Natural killer cell treated with Interleukin-12 subunit alpha and Interleukin-12 subunit beta and Interleukin-15 and Interleukin-18, amount 100 ng/mL, for 72 hours (primary cell): ENCODE measurements at regions not wholly inside any gene's neighbourhood (a gene's known extent, or its start where the extent isn't known, plus 50 kb on each side); places are given as distances from the start of the nearest gene placed in this dataset.

Source experiments
- ATAC-seq, 2 donors: fragments of 150-1000 bp; cut with Tn5 transposase in 1 of 2; sonication (Bioruptor Pico), chemical (Tn5 transposase) in 1 of 2; 2 replicates each; pipeline ENCODE4 v1.10.0; 2021
- DNase-seq: peaks from one replicate; pipeline ENCODE4 v3.0.0; 2022; ENCODE audit warnings: low spot score
- H3K27ac Mint-ChIP-seq, 2 donors: 1 replicate in 1 of 2; 2 replicates in 1 of 2; pipeline ENCODE4 v1.8.0; 2022; ENCODE audit warnings: mixed read lengths in 2 of 2, mild to moderate bottlenecking in 1 of 2, moderate library complexity in 1 of 2
- H3K27me3 Mint-ChIP-seq, 2 donors: 1 replicate in 1 of 2; 2 replicates in 1 of 2; pipeline ENCODE4 v1.8.0; 2022; ENCODE audit warnings: mixed read lengths in 2 of 2
- H3K36me3 Mint-ChIP-seq: one replicate; pipeline ENCODE4 v1.8.0; 2022; ENCODE audit warnings: mixed read lengths
- H3K4me1 Mint-ChIP-seq, 2 donors: 1 replicate in 1 of 2; 2 replicates in 1 of 2; pipeline ENCODE4 v1.8.0; 2022; ENCODE audit warnings: low read depth in 2 of 2, mixed read lengths in 2 of 2, mild to moderate bottlenecking in 1 of 2
- H3K4me3 Mint-ChIP-seq: one replicate; pipeline ENCODE4 v1.8.0; 2022; ENCODE audit warnings: mixed read lengths
- H3K9me3 Mint-ChIP-seq: 2 replicates; pipeline ENCODE4 v1.8.0; 2022; ENCODE audit warnings: mixed read lengths

DNA sequence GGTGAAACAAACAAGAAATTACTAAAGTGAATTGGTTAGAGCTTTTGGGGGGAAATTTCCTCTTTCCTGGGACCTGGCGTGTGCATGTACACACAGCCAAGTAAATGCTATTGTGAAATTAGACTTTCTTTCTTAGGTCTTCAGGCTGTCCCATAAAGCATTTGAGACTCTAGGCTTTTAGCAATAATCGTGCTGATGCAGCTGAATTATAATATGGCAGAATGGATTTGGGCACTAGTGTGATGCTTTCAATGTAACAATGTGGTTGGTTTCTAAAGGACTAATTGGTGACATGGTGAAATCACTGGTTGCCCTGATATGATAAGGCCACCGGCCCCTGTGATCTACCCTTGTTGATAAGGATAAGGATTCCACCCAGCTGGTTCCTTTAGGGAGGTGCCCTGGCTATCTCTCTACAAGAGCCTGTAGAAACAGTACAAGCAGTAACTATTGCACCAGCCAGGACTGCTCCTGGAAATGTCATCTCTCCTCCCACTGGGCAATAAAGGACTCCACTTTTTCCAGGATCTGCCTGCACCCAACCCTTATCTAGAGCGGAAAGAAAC, 164.1 kb downstream of the TFAP2A start:
- Mint-ChIP-seq H3K27ac (no peak overlapping the region), H3K4me1 (no peaks in the 10 kb centered on the region), H3K36me3 (no peaks in the 10 kb centered on the region), H3K27me3 (peaks cover 3 to 15% of the 10 kb centered on the region in 2 donors), H3K4me3 (no peak overlapping the region), H3K9me3 (peaks cover 14% of the 10 kb centered on the region)
- no peak for DNase-seq
- ATAC-seq, result no peak

DNA sequence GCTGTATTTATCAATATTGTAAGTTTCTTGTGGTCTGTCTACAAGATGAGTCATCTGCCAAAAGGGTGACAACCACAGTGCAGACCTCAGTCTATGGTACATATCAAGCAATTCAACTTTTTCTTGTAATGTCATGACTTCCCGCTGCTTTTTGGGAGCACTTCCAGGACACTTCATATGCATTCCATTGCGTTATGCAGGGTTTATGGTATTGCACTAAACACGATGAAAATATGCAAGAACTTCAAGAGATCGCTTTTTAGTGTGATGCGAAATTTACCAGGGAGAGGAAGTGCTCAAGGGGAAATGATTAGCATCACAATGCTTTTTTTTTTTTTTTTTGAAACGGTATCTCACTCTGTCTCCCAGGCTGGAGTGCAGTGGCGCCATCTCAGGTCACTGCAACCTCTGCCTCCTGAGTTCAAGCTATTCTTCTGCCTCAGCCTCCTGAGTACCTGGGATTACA, 166.5 kb downstream of the TFAP2A start:
- peaks cover 3 to 15% of the 10 kb centered on the region in 2 donors for H3K27me3 Mint-ChIP-seq
- ATAC-seq (no peak), DNase-seq (no peak)
- H3K4me1 Mint-ChIP-seq, result no peaks in the 10 kb centered on the region
- H3K27ac Mint-ChIP-seq, result no peak overlapping the region
- H3K9me3 Mint-ChIP-seq, result peaks cover 14% of the 10 kb centered on the region
- H3K36me3 Mint-ChIP-seq, result no peaks in the 10 kb centered on the region
- no peak overlapping the region for H3K4me3 Mint-ChIP-seq

DNA sequence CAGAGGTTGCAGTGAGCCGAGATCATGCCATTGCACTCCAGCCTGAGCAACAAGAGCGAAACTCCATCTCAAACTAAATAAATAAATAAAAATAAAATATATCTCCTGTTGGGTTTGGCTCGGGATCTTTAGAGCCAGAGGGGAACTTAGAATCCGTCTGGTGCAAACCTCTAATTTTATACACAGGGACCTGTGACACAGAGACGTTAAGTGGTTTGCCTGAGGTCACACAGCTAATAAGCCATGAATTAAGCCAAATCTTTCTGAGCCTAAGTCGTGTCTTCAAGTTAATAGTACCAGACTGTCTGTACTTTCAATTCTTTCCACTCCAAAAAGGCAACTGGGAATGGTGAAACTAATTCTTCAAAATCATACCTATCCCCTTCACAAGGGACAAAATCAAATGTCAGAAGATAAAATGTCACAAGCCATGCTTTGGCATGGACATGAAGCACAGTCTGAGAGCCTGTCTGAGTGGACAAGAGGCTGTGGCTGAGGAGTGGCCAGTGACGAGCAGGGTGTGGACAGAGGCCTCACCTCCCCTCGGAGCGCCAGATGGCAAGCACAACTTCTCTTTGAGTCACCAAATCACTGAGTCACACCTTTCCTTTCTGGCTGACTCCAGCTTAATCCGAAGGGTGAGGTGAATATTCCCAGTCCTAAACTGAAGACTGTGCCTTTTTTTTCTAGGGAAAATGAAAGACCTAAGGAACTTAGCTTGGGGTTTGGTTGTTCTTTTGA, 177.4 kb downstream of the TFAP2A start:
- Mint-ChIP-seq H3K9me3 (no peaks in the 10 kb centered on the region), H3K36me3 (no peaks in the 10 kb centered on the region), H3K4me1 (no peaks in the 10 kb centered on the region), H3K4me3 (no peak overlapping the region), H3K27me3 (no peaks in the 10 kb centered on the region), H3K27ac (no peak overlapping the region)
- DNase-seq, result no peak
- no peak for ATAC-seq

DNA sequence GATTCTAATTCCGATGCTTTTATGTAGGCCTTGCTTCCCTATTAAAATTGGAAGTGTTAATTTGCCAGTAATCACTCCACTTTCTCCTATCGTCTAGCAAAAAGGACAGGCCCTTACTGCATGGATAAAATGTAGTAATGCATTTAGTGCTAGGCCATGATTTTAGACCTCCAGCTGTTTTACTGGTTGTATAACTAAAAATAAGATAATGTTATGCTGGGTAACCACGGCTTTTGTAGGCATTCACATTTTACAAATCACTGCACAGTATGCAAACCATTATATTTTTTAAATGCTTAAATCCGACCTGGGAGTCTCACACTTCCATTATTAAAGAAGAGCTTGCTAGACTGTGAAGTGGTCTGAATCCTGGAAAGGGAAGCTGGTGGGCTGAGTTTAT, 179.5 kb downstream of the TFAP2A start:
- Mint-ChIP-seq H3K4me3 (no peak overlapping the region), H3K4me1 (no peaks in the 10 kb centered on the region), H3K27ac (no peak overlapping the region), H3K9me3 (peaks cover 4% of the 10 kb centered on the region), H3K27me3 (no peaks in the 10 kb centered on the region), H3K36me3 (no peaks in the 10 kb centered on the region)
- ATAC-seq, result no peak
- DNase-seq, result no peak

DNA sequence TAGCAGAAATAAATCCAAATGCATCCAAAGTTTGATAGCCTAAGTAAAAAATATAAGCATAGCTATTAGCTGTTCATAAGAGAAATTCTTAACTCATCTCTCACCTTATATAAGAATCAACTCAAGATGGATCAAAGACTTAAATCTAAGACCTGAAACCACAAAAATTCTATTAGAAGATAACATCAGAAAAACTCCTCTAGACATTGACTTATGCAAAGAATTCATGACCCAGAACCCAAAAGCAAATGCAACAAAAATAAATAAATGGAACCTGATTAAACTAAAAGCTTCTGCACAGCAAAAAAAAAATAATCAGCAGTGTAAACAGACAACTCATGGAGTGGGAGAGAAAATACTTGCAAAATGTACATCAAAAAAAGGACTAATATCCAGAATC, 184.3 kb downstream of the TFAP2A start:
- no peaks in the 10 kb centered on the region for H3K36me3 Mint-ChIP-seq
- no peak for DNase-seq
- no peaks in the 10 kb centered on the region for H3K4me1 Mint-ChIP-seq
- peaks cover 10% of the 10 kb centered on the region for H3K9me3 Mint-ChIP-seq
- no peak overlapping the region for H3K27ac Mint-ChIP-seq
- no peak overlapping the region for H3K4me3 Mint-ChIP-seq
- no peak for ATAC-seq
- H3K27me3 Mint-ChIP-seq, result no peaks in the 10 kb centered on the region

DNA sequence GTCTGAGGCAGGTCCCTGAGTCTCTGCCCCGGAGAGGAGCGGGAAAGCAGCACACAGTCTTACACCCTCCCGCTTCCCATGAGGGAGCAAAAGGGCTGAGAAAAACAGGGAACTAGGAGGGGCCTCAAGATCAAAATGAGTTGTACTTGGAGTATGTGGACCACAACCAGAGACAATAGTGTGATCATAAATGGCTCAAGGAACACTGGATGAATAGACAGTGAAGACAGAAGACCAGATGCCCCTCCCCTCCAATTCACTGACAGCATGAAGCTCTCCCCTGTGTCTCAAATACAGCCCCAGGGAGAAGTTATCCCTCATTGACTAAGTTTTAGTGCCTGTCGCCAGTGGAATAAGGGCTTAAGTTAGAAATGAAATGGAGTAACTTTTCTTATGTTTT, 191.0 kb downstream of the TFAP2A start:
- Mint-ChIP-seq H3K27me3 (no peaks in the 10 kb centered on the region), H3K4me3 (no peak overlapping the region), H3K9me3 (peaks cover 24% of the 10 kb centered on the region), H3K27ac (no peak overlapping the region), H3K4me1 (no peaks in the 10 kb centered on the region), H3K36me3 (no peaks in the 10 kb centered on the region)
- no peak for DNase-seq
- ATAC-seq, result no peak

DNA sequence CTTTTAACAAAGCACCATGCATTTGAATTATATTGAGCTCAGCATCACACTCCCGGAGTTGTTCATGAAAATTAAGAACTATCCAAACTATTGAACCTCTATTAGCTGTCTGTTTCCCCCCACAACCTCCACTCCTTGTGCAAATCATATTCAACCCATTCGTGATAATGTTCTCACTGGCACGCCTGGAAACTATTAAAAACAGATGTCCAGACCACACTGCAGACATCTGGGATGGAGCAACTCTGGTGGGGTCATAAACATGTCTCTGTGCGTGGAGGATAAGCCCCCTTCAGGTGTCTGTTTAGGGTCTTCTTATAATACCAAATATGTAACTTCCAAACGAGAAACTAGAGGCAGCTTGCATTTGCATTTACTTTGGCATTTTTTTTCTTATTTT, 193.7 kb downstream of the TFAP2A start:
- Mint-ChIP-seq H3K9me3 (peaks cover 25% of the 10 kb centered on the region), H3K4me3 (no peak overlapping the region), H3K27me3 (no peaks in the 10 kb centered on the region), H3K27ac (no peak overlapping the region), H3K4me1 (no peaks in the 10 kb centered on the region), H3K36me3 (no peaks in the 10 kb centered on the region)
- no peak for DNase-seq
- ATAC-seq, result no peak

DNA sequence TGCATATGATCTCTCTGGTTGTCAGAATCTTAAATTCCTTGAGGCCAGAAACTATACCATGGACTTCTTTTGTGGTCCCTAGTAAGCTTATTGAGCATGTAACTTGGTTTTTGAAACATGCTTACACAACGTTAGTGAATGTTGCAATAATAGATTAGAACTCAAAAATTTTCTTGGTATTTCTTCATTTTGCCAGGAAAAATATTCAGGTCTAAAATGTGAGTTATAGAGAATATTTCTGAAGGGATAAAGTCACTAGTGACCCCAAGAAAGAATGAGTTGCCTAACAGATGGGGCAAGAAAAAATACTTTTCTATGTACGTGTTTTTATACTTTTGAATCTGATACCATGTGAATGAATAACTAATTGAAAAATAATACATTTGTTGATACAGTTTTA, 195.4 kb downstream of the TFAP2A start:
- ATAC-seq, result no peak

DNA sequence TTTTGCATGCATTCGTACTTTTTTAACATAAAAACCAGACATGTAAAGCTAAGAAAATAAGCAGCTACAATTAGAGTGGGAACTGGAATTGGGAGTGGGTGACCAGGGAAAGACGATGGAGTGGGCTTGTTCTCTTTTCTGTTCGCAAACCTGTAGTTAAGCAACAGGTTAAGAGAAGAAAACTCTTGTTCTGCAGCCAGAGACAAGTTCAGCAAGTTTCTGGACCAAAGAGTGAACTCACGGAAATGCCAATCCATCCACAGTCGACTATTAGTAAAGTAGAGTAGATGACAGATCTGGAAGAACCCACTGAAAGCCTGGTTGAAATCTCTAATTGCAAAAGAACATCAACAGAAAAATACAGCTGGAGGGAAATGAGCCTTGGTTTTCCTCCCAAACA, 197.8 kb downstream of the TFAP2A start:
- ATAC-seq (no peak), DNase-seq (no peak)
- H3K9me3 Mint-ChIP-seq, result peaks cover 12% of the 10 kb centered on the region
- no peaks in the 10 kb centered on the region for H3K4me1 Mint-ChIP-seq
- no peaks in the 10 kb centered on the region for H3K27me3 Mint-ChIP-seq
- no peaks in the 10 kb centered on the region for H3K36me3 Mint-ChIP-seq
- no peak overlapping the region for H3K4me3 Mint-ChIP-seq
- H3K27ac Mint-ChIP-seq, result no peak overlapping the region

More for the DNA sequence above, 195.4 kb downstream of the TFAP2A start:
- Mint-ChIP-seq H3K4me3 (no peak overlapping the region), H3K27me3 (no peaks in the 10 kb centered on the region), H3K36me3 (no peaks in the 10 kb centered on the region), H3K4me1 (no peaks in the 10 kb centered on the region), H3K27ac (no peak overlapping the region), H3K9me3 (peaks cover 13% of the 10 kb centered on the region)
- DNase-seq, result no peak

DNA sequence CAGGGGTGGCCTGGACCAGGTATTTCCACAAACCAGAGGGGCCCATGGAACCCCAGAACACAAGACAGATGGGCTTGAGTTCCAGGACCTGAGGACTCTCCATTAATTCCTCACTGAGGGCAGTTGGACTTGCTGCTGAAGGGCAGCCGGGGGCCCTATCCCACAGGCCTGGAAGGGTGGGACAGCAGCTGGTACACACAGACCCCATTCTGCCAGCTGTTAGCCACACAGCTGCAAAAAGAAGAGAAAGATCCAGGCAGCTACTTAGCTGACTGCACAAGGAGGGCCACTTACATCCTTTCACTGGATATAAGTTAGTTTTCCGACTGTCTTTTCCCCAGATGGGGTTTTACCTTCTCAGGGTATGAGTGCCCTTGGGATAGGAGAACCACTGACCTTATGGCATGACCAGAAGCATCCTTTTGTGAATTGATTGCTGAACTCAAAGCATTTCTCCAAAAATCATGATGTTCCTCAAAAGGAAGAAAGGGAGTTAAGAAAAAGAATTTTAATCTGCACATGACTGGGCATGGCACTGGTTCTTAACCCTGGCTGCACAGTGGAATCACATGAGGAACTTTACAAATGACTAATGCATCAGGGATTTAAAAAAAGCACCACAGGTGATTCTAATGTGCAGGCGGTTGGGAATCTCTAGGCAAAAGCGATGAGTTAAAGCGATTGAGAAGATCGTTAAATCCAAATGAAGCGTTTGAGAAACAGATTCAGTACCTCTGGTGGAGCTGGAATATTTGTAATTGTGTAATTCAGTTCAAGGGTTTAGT, 199.4 kb downstream of the TFAP2A start:
- Mint-ChIP-seq H3K4me1 (no peaks in the 10 kb centered on the region), H3K4me3 (no peak overlapping the region), H3K27ac (no peak overlapping the region), H3K36me3 (no peaks in the 10 kb centered on the region), H3K27me3 (no peaks in the 10 kb centered on the region), H3K9me3 (peaks cover 11% of the 10 kb centered on the region)
- no peak for DNase-seq
- no peak for ATAC-seq

DNA sequence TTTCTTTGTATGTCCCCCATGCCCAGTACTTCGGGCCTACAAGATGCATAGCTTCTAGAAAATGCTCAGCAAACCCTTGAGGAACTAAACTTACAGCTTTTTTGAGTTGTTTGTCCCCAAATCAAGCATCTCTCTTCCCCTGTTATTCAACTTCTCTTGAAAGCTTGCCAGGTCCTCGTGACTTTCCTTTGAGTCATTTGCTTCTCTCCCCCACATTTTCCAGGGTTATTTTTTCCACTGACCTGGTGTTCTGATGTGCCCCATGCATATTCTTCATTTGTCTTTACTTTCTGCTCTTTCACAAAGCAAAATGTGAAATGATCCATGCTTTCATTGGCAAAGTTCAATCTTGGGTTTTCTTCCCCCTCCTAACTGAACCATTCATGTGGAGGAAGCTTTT, 204.8 kb downstream of the TFAP2A start:
- DNase-seq (no peak), ATAC-seq (no peak)
- Mint-ChIP-seq H3K27me3 (peaks cover 3 to 17% of the 10 kb centered on the region in 2 donors), H3K9me3 (peaks cover 22% of the 10 kb centered on the region), H3K27ac (no peak overlapping the region), H3K4me3 (no peak overlapping the region), H3K36me3 (no peaks in the 10 kb centered on the region), H3K4me1 (no peaks in the 10 kb centered on the region)

DNA sequence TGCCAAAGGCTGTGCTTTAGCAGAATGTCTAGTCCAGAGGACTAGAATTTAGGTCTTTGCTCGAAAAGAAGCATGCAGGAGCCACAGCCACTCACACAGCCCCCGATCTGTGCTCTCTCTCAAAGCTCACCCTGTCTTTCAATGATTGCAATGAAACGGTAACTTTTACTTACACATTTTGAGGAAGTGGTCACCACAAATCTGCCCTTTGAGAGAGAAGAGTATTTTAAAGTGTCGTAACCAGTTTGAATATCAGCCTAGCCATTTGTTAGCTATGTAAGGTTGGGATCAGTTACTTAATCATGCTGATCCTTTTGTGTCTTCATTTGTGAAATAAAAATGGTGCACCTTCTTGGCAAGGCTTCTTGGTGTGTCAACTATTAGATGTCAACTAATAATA, 209.0 kb downstream of the TFAP2A start:
- H3K27me3 Mint-ChIP-seq, result peaks cover 3 to 17% of the 10 kb centered on the region in 2 donors
- no peak for ATAC-seq
- H3K27ac Mint-ChIP-seq, result no peak overlapping the region

DNA sequence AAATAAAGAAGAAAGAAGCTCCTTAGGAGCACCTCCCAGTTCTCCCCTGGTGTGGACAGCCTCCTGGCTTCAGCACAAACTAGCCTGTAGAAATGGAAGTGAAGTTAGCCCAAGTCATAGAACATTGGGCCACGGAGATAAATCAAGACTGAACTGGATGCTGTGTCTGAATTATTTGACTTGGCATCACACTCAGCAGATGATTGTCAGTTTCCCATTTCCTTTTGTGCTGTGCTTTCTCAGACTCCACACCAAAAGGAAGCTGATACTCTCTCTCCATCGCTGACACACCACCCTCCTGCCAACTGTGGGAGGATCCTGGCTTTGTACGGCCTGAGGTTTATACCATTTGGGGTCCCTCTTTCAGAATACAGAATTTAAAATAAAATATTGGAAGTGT, 209.8 kb downstream of the TFAP2A start:
- Mint-ChIP-seq H3K36me3 (peaks cover 4% of the 10 kb centered on the region), H3K27me3 (peaks cover 3 to 15% of the 10 kb centered on the region in 2 donors), H3K9me3 (peaks cover 16% of the 10 kb centered on the region), H3K4me3 (no peak overlapping the region), H3K27ac (no peak overlapping the region), H3K4me1 (no peaks in the 10 kb centered on the region)
- no peak for ATAC-seq
- DNase-seq, result no peak

More for the DNA sequence above, 209.0 kb downstream of the TFAP2A start:
- H3K9me3 Mint-ChIP-seq, result peaks cover 19% of the 10 kb centered on the region
- no peaks in the 10 kb centered on the region for H3K4me1 Mint-ChIP-seq
- no peak for DNase-seq
- H3K36me3 Mint-ChIP-seq, result no peaks in the 10 kb centered on the region
- no peak overlapping the region for H3K4me3 Mint-ChIP-seq

DNA sequence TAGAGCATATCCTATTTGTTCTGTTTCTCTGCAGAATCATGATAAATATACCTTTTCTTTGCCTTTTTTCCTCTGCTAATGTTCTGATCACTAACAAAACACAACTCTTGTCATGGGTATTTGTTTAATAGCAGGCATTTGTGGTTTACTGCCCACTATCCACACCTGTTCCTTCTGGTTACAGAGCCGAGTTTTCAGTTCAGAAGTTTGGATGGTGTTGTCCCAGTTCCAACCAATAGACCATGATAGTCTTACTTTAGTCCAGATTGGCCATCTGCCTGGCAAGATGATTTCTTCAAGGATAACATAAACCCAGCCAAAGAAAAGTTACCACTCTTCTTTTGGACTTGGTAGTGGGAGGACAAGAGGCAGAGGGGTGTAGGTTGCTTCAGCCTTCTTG, 211.2 kb downstream of the TFAP2A start:
- H3K36me3 Mint-ChIP-seq, result peaks cover 4% of the 10 kb centered on the region
- H3K9me3 Mint-ChIP-seq, result peaks cover 10% of the 10 kb centered on the region
- no peak overlapping the region for H3K4me3 Mint-ChIP-seq
- H3K27ac Mint-ChIP-seq, result no peak overlapping the region
- no peak for ATAC-seq
- no peak for DNase-seq
- H3K27me3 Mint-ChIP-seq, result peaks cover 3 to 12% of the 10 kb centered on the region in 2 donors
- no peaks in the 10 kb centered on the region for H3K4me1 Mint-ChIP-seq
